Activated CD8-positive, alpha-beta memory T cell treated with anti-CD3 and anti-CD28 coated beads, Interleukin-2, amount 10 ng/mL, durations not matched to agents 7 days and 5 days (primary cell): ENCODE measurements at regions not wholly inside any gene's neighbourhood (a gene's known extent, or its start where the extent isn't known, plus 50 kb on each side); places are given as distances from the start of the nearest gene placed in this dataset.
"Not testable (repeated sequence)": the region's sequence is repeated elsewhere in the genome, so short reads cannot be mapped to it uniquely, and the experiment has no call there.

Experiments
- ATAC-seq: fragments of 150-1000 bp; cut with Tn5 transposase; one replicate; pipeline ENCODE4 v1.10.0; 2021; ENCODE audit warnings: moderate library complexity
- CTCF ChIA-PET: fragments of 350-600 bp; sonication (Branson Sonifier 250); formaldehyde crosslinking; loops from one replicate; lab custom pipeline; 2021; ENCODE audit warnings: antibody characterized with exemption; lab: Charles Lee
- DNase-seq: peaks from one replicate; pipeline ENCODE4 v3.0.0-alpha.2; 2020
- H3K27ac Mint-ChIP-seq: one replicate; pipeline ENCODE4 v1.8.0; 2021; ENCODE audit warnings: mild to moderate bottlenecking, mixed read lengths
- H3K27me3 Mint-ChIP-seq: one replicate; pipeline ENCODE4 v1.8.0; 2021; ENCODE audit warnings: mixed read lengths
- H3K36me3 Mint-ChIP-seq: one replicate; pipeline ENCODE4 v1.8.0; 2021; ENCODE audit warnings: mild to moderate bottlenecking, mixed read lengths
- H3K4me1 Mint-ChIP-seq: one replicate; pipeline ENCODE4 v1.8.0; 2021; ENCODE audit warnings: mixed read lengths
- H3K4me3 Mint-ChIP-seq: one replicate; pipeline ENCODE4 v1.8.0; 2021; ENCODE audit warnings: mild to moderate bottlenecking, moderate library complexity, mixed read lengths
- H3K9me3 Mint-ChIP-seq: one replicate; pipeline ENCODE4 v1.8.0; 2022; ENCODE audit warnings: low read depth, mixed read lengths

GRCh38 chr6:88459189-88459588 is 293.0 kb upstream of the CNR1 start:
- H3K4me1 Mint-ChIP-seq: no peaks in the 10 kb centered on the region
- H3K9me3 Mint-ChIP-seq: no peaks in the 10 kb centered on the region
- ATAC-seq: no peak
- DNase-seq: no peak
- H3K36me3 Mint-ChIP-seq: no peaks in the 10 kb centered on the region
- no peak overlapping the region for H3K4me3 Mint-ChIP-seq
- CTCF ChIA-PET: no interaction called here
- H3K27ac Mint-ChIP-seq: no peak overlapping the region
- H3K27me3 Mint-ChIP-seq: peaks cover 15% of the 10 kb centered on the region

GRCh38 chr6:88458662-88459061 is 292.5 kb upstream of the CNR1 start:
- DNase-seq (no peak), ATAC-seq (no peak)
- H3K27me3 Mint-ChIP-seq: peaks cover 17% of the 10 kb centered on the region
- H3K27ac Mint-ChIP-seq: no peak overlapping the region
- no peaks in the 10 kb centered on the region for H3K4me1 Mint-ChIP-seq
- H3K4me3 Mint-ChIP-seq: no peak overlapping the region
- CTCF ChIA-PET: no interaction called here
- H3K36me3 Mint-ChIP-seq: no peaks in the 10 kb centered on the region
- H3K9me3 Mint-ChIP-seq: no peaks in the 10 kb centered on the region

GRCh38 chr6:88456221-88456859 is 290.2 kb upstream of the CNR1 start:
- H3K4me1 Mint-ChIP-seq: no peaks in the 10 kb centered on the region
- no peaks in the 10 kb centered on the region for H3K9me3 Mint-ChIP-seq
- peaks cover 15% of the 10 kb centered on the region for H3K27me3 Mint-ChIP-seq
- ATAC-seq: no peak
- DNase-seq: no peak
- no peak overlapping the region for H3K4me3 Mint-ChIP-seq
- CTCF ChIA-PET: no interaction called here
- H3K27ac Mint-ChIP-seq: no peak overlapping the region
- no peaks in the 10 kb centered on the region for H3K36me3 Mint-ChIP-seq

- Mint-ChIP-seq H3K4me1 (no peaks in the 10 kb centered on the region), H3K36me3 (no peaks in the 10 kb centered on the region), H3K27me3 (peaks cover 12% of the 10 kb centered on the region), H3K4me3 (no peak overlapping the region), H3K9me3 (no peaks in the 10 kb centered on the region), H3K27ac (no peak overlapping the region)
- ATAC-seq (no peak), DNase-seq (no peak)
- CTCF ChIA-PET: interaction anchor here (0.6 kb wide), 1 partner anchor 1332 kb away, joined by 3 read pairs; no protein-coding TSS in a partner anchor
Observed at GRCh38 chr6:88455317-88455716, 289.2 kb upstream of the CNR1 start.

GRCh38 chr6:88454658-88455057 is 288.5 kb upstream of the CNR1 start:
- peaks cover 12% of the 10 kb centered on the region for H3K27me3 Mint-ChIP-seq
- H3K4me1 Mint-ChIP-seq: no peaks in the 10 kb centered on the region
- no peaks in the 10 kb centered on the region for H3K9me3 Mint-ChIP-seq
- ATAC-seq (no peak), DNase-seq (no peak)
- no peak overlapping the region for H3K4me3 Mint-ChIP-seq
- H3K36me3 Mint-ChIP-seq: no peaks in the 10 kb centered on the region
- CTCF ChIA-PET: no interaction called here
- no peak overlapping the region for H3K27ac Mint-ChIP-seq

- H3K9me3 Mint-ChIP-seq: no peaks in the 10 kb centered on the region
- ATAC-seq (no peak), DNase-seq (no peak)
- no peaks in the 10 kb centered on the region for H3K36me3 Mint-ChIP-seq
- no peak overlapping the region for H3K4me3 Mint-ChIP-seq
- H3K27ac Mint-ChIP-seq: no peak overlapping the region
- H3K27me3 Mint-ChIP-seq: peaks cover 5% of the 10 kb centered on the region
- CTCF ChIA-PET: no interaction called here
- no peaks in the 10 kb centered on the region for H3K4me1 Mint-ChIP-seq
Observed at GRCh38 chr6:88449770-88450169, 283.6 kb upstream of the CNR1 start.

- Mint-ChIP-seq H3K36me3 (no peaks in the 10 kb centered on the region), H3K4me3 (no peak overlapping the region), H3K9me3 (no peaks in the 10 kb centered on the region), H3K27ac (no peak overlapping the region), H3K27me3 (no peaks in the 10 kb centered on the region), H3K4me1 (no peaks in the 10 kb centered on the region)
- ATAC-seq (no peak), DNase-seq (no peak)
- CTCF ChIA-PET: interaction anchor here (0.6 kb wide), 1 partner anchor 319 kb away, joined by 3 read pairs; no protein-coding TSS in a partner anchor
Observed at GRCh38 chr6:88445188-88445965, 279.2 kb upstream of the CNR1 start.

- H3K9me3 Mint-ChIP-seq: no peaks in the 10 kb centered on the region
- no peaks in the 10 kb centered on the region for H3K36me3 Mint-ChIP-seq
- no peak for ATAC-seq
- H3K27me3 Mint-ChIP-seq: no peaks in the 10 kb centered on the region
- no peak overlapping the region for H3K27ac Mint-ChIP-seq
- DNase-seq: no peak
- no peaks in the 10 kb centered on the region for H3K4me1 Mint-ChIP-seq
- H3K4me3 Mint-ChIP-seq: no peak overlapping the region
- CTCF ChIA-PET: no interaction called here
Observed at GRCh38 chr6:88443554-88443953, 277.4 kb upstream of the CNR1 start.

- Mint-ChIP-seq H3K4me1 (no peaks in the 10 kb centered on the region), H3K9me3 (no peaks in the 10 kb centered on the region), H3K27ac (no peak overlapping the region), H3K36me3 (no peaks in the 10 kb centered on the region), H3K4me3 (no peak overlapping the region), H3K27me3 (no peaks in the 10 kb centered on the region)
- ATAC-seq (no peak), DNase-seq (no peak)
- CTCF ChIA-PET: no interaction called here
Observed at GRCh38 chr6:88442737-88443136, 276.6 kb upstream of the CNR1 start.

- CTCF ChIA-PET: no interaction called here
- no peak for DNase-seq
- H3K36me3 Mint-ChIP-seq: no peaks in the 10 kb centered on the region
- H3K4me1 Mint-ChIP-seq: no peaks in the 10 kb centered on the region
- no peak overlapping the region for H3K4me3 Mint-ChIP-seq
- no peak overlapping the region for H3K27ac Mint-ChIP-seq
- H3K9me3 Mint-ChIP-seq: no peaks in the 10 kb centered on the region
- ATAC-seq: no peak
- no peaks in the 10 kb centered on the region for H3K27me3 Mint-ChIP-seq
Observed at GRCh38 chr6:88441346-88441745, 275.2 kb upstream of the CNR1 start.

GRCh38 chr6:88428068-88428467 is 261.9 kb upstream of the CNR1 start:
- DNase-seq (no peak), ATAC-seq (no peak)
- H3K36me3 Mint-ChIP-seq: no peaks in the 10 kb centered on the region
- no peak overlapping the region for H3K27ac Mint-ChIP-seq
- CTCF ChIA-PET: no interaction called here
- H3K4me3 Mint-ChIP-seq: no peak overlapping the region
- no peaks in the 10 kb centered on the region for H3K9me3 Mint-ChIP-seq
- no peaks in the 10 kb centered on the region for H3K4me1 Mint-ChIP-seq
- peaks cover 5% of the 10 kb centered on the region for H3K27me3 Mint-ChIP-seq

GRCh38 chr6:88426005-88426404 is 259.9 kb upstream of the CNR1 start:
- no peak overlapping the region for H3K4me3 Mint-ChIP-seq
- DNase-seq: no peak
- CTCF ChIA-PET: no interaction called here
- no peaks in the 10 kb centered on the region for H3K9me3 Mint-ChIP-seq
- H3K36me3 Mint-ChIP-seq: no peaks in the 10 kb centered on the region
- H3K4me1 Mint-ChIP-seq: no peaks in the 10 kb centered on the region
- ATAC-seq: no peak
- H3K27me3 Mint-ChIP-seq: peaks cover 5% of the 10 kb centered on the region
- no peak overlapping the region for H3K27ac Mint-ChIP-seq

- Mint-ChIP-seq H3K27ac (no peak overlapping the region), H3K27me3 (peaks cover 3% of the 10 kb centered on the region), H3K9me3 (no peaks in the 10 kb centered on the region), H3K4me1 (no peaks in the 10 kb centered on the region), H3K36me3 (no peaks in the 10 kb centered on the region), H3K4me3 (no peak overlapping the region)
- DNase-seq: no peak
- ATAC-seq: no peak
- CTCF ChIA-PET: no interaction called here
Observed at GRCh38 chr6:88422831-88423230, 256.7 kb upstream of the CNR1 start.

- ATAC-seq, H3K27me3 Mint-ChIP-seq, H3K9me3 Mint-ChIP-seq, H3K27ac Mint-ChIP-seq, DNase-seq, H3K4me3 Mint-ChIP-seq, H3K4me1 Mint-ChIP-seq, H3K36me3 Mint-ChIP-seq, CTCF ChIA-PET: not testable (repeated sequence)
Observed at GRCh38 chr6:88420967-88421488, 254.9 kb upstream of the CNR1 start.
